GM21576 (cell line): ENCODE measurements at regions not wholly inside any gene's neighbourhood (a gene's known extent, or its start where the extent isn't known, plus 50 kb on each side); places are given as distances from the start of the nearest gene placed in this dataset.

Experiments used
- ATAC-seq: cut with Tn5 transposase; IDR thresholded peaks from one replicate; pipeline ENCODE4 v1.9.1; 2021; ENCODE audit warnings: mild to moderate bottlenecking, moderate library complexity; ENCODE audit not compliant: unreplicated experiment

- no peak for ATAC-seq
Measured at GRCh38 chr17:69761767-69762321, 313.2 kb upstream of the KCNJ16 start.

DNA sequence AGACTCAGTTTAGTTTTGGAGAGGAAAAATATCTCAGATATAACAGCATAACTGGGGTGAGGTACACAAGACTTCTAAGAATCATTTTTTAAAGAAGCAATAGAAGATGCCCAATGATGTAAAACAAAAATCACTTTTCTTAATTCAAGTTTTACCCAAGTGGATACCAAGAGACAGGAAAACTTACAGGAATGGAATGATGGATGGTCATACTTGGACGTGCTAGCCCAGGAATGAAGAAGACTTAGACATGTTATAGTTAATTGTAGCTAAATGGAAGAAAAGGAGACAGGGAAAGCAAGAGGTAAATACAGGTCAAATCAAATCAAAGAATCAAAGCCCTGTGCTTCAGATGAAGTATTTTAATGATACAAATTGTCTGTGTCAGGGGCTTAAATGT, 312.7 kb upstream of the KCNJ16 start:
- ATAC-seq, result no peak

DNA sequence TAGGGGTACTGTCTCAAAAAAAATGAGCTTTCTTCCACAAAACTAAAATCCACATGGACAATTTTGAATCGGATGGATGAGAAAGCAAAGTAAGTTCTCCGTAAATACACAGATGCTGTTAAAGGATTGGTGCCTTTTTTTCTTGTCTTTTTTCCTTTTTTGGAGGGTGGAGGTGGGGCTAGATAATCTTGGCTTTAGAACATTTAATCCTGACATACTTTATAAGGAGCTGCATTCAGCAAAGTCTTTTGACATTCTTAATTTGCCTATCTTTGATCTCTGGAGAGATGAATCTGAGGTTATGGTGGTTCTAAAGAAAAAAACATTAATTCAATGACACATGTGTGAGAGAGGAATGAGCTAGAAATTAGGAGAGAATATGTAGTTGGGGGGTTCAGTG, 312.3 kb upstream of the KCNJ16 start:
- ATAC-seq, result no peak

- no peak for ATAC-seq
Measured at GRCh38 chr17:69763503-69763902, 311.5 kb upstream of the KCNJ16 start.

- ATAC-seq, result no peak
Measured at GRCh38 chr17:69764146-69764545, 310.9 kb upstream of the KCNJ16 start.

DNA sequence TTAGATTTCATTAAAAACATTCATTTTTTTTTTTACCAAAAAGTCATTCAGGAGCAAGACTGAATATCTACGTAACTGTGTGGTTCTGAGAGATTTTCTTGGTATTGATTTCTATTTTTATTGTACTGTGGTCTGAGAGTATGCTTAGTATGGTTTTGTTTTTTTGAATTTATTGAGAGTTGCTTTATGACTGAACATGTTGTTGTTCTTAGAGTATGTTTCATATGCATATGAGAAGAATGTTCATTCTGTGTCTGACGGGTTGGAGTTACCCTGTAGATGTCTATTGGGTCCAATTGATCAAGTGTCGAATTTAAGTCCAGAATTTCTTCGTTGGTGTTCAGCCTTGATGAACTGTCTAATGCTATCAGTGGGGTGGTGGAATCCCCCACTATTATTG, 306.0 kb upstream of the KCNJ16 start:
- no peak for ATAC-seq

GRCh38 chr17:69773081-69773480, 301.9 kb upstream of the KCNJ16 start:
- no peak for ATAC-seq

- ATAC-seq, result no peak
Measured at GRCh38 chr17:69779378-69780214, 295.4 kb upstream of the KCNJ16 start.

- no peak for ATAC-seq
Measured at GRCh38 chr17:69783865-69784264, 291.2 kb upstream of the KCNJ16 start.

DNA sequence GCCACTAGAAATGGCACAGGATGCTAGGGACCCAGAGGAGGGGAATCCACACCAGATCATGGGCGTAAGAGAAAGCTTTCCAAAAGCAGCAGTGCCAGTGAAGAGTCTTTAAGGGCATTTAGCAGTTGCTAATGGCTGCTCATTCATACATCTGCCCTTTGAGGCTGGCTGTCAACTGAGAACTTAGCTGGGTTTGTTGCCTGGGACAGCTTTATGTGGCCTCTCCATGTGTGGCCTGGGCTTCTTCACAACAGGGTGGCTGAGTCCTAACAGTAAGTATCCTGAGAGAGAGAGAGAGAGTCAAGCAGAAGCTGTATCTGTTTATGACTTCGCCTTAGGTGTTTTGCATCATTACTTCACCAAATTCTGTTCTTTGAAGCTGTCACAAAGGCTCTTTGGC, 286.1 kb upstream of the KCNJ16 start:
- no peak for ATAC-seq

DNA sequence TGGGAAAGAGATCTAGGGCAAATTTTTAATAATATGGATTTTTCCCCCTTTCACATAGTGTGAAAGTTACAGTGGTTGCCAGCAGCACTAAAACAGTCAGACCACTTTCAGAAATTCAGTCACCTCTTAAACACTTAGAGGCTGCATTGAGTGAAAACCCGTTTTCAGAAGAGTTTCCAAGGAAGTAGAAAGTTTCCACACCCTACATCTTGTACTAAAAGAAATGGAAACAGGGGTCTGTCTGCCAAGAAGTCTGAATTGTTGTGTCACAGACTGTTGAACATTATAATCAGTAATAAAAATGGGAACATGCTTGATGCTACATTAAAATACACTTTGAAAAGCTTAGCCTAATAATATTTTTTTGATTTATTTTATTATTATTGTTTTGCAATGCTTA, 278.9 kb upstream of the KCNJ16 start:
- no peak for ATAC-seq

- no peak for ATAC-seq
Measured at GRCh38 chr17:69800870-69801269, 274.2 kb upstream of the KCNJ16 start.

GRCh38 chr17:69801368-69801767, 273.7 kb upstream of the KCNJ16 start:
- ATAC-seq, result no peak

GRCh38 chr17:69802045-69802740, 272.8 kb upstream of the KCNJ16 start:
- no peak for ATAC-seq

GRCh38 chr17:69809331-69809730, 265.7 kb upstream of the KCNJ16 start:
- no peak for ATAC-seq

DNA sequence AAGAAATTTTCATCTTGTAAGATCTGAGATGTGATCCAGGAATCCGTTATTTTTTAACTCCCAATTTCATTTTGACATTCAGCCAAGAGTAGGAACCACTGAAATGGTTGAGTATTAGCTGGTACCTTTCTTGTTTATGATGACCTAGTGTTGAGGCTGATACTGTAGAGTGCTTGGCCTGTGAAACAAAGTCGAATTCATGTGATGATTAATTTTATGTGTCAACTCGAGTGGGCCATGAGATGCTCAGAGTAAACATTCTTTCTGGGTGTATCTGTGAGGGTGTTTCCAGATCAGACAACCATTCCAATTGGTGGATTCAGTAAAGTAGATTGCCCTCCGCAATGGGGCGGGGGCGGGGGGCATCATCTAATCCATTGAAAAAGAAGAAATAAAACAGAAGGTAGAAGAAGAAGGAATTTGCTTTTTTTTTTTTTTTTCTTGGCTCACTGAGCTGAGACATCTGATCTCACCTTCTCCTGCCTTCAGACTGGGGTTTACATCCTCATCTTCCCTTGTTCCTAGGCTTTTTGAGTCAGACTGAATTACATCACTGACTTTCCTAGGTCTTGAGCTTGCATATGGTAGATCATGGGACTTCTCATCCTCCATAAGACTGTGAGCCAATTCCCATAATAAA, 264.6 kb upstream of the KCNJ16 start:
- ATAC-seq, result no peak

DNA sequence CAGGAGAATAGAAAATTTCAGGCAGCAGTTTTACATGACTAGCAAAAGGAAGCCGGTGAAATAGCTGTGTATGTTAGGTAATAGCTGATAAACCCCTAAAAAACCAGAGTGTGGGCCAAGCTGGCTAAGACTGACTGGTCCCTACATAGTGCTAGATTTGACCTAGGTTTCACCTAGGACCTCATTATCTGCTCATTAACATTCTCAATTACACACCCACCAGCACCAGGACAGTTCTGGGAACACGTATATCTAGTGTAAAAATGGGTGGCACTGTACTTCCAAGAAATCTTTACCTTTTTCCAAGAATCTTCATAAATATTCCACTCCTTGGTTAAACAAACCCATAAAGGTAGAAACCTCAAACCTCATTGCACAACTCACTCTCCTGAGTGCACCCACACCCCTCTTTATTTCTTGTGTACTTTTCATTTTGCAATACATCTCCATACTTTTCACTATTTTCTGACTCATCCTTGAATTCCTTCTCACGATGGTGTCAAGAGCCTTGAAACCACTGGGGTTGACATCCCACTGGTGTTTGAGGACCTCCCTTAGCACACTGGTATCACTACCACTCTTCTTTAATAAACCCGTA, 262.7 kb upstream of the KCNJ16 start:
- no peak for ATAC-seq

DNA sequence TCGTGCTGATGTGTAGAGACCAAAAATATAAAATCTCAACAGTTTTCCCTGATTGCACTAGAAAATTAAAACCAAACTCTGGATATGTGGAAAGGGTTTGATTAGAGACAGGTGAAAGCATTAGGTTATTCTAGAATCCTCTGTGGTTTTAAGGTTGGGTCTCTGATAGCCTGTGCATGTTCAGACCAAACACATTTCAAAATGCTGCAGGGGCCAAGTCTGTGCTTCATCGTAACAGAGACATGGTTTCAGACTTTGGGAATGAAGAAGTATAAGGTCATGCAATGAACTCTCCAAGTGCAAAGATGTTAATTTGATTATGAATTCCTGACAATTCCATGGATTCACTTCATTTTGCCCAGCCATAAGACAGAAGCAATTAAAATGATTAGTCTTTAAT, 261.0 kb upstream of the KCNJ16 start:
- no peak for ATAC-seq

DNA sequence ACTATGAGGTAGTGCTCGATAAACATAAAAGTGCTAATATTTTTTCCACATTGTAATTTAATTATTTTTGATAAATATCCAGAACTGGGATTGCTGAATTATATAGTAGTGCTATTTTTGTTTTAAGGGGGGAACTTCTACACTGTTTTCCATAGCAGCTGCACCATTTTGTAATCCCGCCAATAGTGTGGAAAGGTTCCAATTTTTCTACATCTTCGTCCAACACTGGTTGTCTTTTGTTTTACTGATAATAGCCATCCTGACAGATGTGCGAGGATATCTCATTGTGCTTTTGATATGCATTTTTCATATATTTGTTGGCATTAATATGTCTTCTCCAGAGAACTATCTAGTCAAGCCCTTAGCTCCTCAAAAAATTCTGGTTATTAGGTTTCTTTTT, 259.6 kb upstream of the KCNJ16 start:
- ATAC-seq, result no peak

GRCh38 chr17:69818467-69818866, 256.6 kb upstream of the KCNJ16 start:
- no peak for ATAC-seq
